UCSD-AML1 (cell line): ENCODE measurements at regions not wholly inside any gene's neighbourhood (a gene's known extent, or its start where the extent isn't known, plus 50 kb on each side); places are given as distances from the start of the nearest gene placed in this dataset.

Source experiments
- DNase-seq: peaks from one replicate; lab custom pipeline; 2025; ENCODE audit not compliant: unreplicated experiment; lab: John Stamatoyannopoulos, UW

GRCh38 chr16:59213952-59214351, 479.8 kb upstream of the GOT2 start:
- DNase-seq = no peak

GRCh38 chr16:59212492-59213024, 478.4 kb upstream of the GOT2 start:
- no peak for DNase-seq

- no peak for DNase-seq
Measured at GRCh38 chr16:59210955-59211541, 476.9 kb upstream of the GOT2 start.

DNA sequence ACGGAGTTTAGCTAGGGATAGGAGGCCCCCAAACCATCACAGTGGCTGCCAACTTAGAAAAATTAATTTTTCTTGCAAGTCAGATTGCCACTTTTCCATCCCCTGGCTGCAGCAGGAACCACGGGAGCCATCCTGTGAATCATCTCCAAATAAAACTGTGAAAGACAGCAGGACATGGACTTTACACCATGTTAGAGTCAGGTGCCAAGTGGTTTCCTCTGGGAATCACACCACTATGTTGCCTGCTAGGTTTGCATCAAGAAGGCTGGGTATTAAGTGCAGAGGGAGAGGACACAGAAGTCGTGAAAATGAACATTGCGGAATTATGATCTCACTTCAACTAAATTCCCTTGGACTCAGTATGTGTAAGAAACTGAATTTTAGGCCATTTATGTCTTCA, 471.3 kb upstream of the GOT2 start:
- DNase-seq = no peak

DNA sequence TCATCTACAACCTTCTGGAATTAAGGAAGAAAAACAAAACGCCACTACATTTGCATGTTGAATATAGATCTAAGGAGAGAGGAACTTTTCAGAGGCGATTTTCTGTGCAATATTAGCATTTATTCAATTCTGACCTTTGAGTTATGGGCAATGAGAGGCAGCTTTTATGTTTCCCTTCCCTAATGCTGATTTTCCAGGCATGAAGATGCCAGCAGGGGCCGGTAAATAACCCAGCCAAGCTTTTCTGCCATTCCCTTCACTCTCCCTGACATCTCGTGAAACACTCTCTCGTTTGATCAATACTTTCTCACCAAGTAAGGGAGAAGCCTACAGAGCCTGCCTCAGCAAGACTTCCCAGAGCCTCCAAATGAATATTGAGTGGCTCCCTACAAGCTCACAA, 470.5 kb upstream of the GOT2 start:
- DNase-seq = no peak

- DNase-seq = no peak
Measured at GRCh38 chr16:59202233-59202862, 468.2 kb upstream of the GOT2 start.

- DNase-seq = no peak
Measured at GRCh38 chr16:59201821-59202220, 467.7 kb upstream of the GOT2 start.

GRCh38 chr16:59201160-59201559, 467.0 kb upstream of the GOT2 start:
- DNase-seq = no peak

DNA sequence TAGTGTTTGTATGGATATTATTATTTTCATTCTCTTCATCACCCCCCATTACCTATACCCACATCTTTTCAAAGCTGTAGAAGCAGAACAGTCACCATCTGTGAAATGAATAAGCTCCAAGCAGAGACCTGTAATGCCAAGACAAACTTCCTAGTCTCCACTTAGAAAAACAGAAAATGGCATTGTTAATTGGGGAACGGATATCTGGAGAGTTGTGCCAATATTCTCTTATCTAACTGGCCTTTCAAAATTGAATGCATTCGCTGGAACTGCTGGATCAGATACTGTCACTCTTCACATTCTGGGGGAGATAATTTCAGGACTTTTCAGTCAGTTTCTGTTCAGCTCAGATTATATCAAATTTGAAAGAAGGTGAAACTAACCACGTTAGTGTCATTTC, 464.4 kb upstream of the GOT2 start:
- DNase-seq = no peak

- DNase-seq = no peak
Measured at GRCh38 chr16:59195242-59195641, 461.1 kb upstream of the GOT2 start.

- DNase-seq = no peak
Measured at GRCh38 chr16:59193637-59194036, 459.5 kb upstream of the GOT2 start.

DNA sequence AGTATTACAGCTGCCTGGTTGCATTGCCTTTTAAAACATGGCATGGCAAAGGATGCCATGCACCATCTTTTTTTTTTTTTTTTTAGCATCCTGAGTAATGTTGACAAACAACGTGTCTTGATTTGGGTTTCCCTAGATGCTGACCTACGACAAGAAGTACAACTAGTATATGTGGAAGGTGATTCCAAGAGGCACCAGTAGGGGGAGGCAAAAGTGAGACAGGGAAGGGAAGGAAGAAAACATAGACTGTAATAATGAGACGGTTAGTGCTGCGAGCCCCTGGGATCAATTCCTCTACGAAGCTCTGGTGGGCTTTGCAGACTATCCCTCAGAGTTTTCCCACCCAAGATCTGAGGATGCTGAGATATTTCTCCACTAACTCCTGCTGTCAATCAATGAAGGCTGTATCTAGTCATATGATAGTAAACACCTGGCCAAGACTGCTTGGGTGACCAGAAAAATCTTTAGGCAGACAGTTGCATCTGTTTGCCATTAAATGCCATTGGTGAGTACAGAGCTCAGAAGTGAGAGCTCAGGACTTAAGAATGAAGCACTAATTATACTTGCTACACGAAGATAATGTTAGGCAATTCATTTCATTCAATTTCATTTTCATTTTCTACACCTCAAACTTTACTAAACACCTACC, 458.6 kb upstream of the GOT2 start:
- DNase-seq = no peak

DNA sequence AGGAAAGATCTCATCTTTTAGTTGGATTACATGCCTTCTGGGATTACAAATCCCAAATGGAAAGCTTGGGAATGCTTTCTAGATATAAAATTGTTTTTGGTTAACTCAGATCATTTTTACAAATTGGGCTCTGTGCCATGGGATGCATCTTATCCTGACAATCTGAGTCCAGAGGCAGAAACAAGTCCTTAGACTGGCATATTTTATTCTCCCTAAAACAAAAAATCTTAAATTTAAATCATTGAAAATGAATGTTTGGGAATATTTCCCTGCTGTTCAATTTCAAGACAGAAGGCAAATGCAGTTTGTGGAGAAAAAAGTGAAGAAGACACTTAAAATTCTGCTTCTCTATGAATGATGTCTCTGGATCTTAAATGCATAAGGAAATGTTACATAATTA, 456.6 kb upstream of the GOT2 start:
- no peak for DNase-seq

GRCh38 chr16:59188029-59188428, 453.9 kb upstream of the GOT2 start:
- DNase-seq = no peak

DNA sequence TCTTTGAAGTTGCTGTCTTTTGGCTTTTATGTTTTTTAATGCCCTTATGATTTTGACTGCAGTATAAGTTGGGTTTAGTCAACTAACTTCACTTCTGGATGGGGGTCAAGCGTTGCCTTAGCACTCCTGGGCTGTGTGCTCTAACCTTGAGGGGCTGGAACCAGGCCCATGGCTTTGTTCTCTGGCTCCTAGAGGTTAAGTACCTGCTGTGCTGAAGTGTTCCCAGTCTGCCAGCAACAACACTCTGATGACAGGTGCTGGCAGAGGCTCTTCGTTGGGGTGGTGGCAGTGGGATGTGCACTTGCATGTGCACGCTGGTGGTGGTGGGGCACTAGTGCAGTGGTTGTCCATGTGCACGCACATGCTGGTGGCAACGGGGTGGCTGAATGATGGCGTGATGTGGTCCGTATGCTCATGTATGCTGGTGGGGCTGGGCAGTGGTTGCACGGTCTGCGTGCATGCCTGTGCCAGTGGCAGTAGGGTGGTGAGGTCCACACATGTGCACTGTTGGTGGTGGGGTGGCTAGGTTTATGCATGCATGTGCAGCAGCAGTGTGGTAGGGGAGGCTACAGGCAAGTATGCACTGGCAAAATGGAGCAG, 447.8 kb upstream of the GOT2 start:
- no peak for DNase-seq

DNA sequence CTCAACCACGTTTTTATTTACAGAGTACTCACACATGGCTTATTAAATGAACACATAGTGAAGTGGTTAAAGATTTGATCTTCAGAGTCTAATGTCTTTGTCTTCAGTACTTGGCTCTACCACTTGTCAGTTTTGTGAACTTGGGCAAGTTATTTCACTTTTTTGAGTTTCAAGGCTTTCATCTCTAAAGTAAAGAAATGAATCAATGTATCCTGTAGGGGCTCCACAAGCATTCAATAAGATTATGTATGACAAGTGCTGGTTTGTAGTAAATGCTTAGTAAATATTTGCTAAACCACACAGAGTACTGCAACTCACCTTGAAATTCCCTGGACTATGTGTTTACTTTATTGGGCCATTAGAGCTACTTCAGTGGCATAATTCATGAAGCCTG, 446.0 kb upstream of the GOT2 start:
- DNase-seq = no peak

DNA sequence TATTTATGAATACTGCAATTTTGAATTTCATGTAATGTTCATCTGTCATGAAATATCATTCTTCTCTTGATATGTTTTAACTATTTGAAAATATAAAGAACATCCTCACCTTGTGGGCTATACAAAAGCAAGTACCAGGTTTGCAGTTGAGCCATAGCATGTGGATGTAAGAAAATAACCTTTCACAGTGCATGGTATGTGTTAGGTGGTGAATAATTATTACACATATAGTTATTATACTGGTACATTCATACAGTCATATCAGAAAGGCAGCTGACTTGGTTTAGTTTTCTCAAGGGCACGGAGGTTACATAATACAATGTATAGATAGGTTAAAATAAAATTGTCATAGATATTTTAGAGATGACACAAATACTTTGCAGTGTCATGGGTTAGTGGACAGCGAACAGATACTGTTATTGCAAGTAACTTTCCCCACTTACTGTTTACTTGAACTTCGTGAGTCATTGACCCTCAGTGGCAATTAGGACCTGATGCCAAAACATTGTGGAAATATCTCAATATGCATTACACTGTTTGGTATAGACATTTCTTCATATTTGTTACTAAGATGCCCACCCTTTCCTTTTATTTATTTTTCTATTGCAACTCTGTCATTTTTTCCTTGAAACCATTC, 445.4 kb upstream of the GOT2 start:
- no peak for DNase-seq

DNA sequence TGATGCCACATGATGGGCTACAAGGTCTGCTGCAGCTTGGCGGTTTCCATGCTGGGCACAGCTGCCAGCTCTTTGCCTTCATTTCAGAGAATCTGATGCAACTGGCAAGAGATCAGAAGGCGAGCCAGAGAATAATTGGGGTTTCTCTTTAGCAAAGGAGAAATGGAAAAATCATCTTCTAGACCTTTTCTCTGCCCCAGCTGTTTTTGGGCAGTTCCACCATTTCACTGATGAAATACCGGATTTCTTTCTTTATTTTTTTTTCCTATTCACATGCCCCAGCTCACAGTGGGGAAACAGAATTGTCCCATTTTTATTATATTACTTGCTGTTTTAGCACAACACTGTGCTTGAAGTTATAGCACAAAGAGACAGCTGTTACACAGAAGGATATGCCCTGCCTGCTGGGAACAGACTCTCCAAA, 439.3 kb upstream of the GOT2 start:
- DNase-seq = no peak

DNA sequence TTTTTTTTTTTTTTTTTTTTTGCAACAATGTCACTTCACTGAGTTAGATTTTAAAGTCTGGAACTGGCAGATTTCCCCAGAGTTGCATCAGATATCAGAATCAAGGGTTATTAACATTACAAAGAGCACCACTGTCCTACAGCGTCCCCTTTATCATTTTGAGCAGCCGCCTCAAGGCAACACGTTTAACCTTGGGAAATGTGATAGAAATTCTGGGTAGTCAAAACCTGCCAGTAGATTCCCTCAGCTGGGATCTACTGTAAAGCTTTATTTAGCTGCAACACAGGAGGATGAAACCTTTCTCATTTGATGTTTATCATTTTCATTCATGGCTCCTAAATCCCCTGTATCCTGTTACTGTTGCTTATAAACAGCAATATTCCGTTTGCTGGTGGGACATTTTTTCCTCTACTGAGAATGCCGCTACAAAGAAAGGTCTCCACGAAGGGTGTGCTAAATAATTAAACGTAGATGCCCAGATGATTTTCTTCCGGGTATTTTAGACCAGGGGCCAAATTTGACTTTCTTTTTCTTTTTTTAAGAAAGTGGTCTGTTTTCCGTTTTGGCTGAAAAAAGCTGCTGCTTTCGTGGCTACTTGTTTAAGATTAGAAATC, 436.1 kb upstream of the GOT2 start:
- no peak for DNase-seq

GRCh38 chr16:59169168-59169567, 435.1 kb upstream of the GOT2 start:
- DNase-seq = no peak

GRCh38 chr16:59168461-59169114, 434.5 kb upstream of the GOT2 start:
- DNase-seq = no peak
